H1 (cell line): ENCODE measurements at regions not wholly inside any gene's neighbourhood (a gene's known extent, or its start where the extent isn't known, plus 50 kb on each side); places are given as distances from the start of the nearest gene placed in this dataset.

ENCODE experiments used
- CTCF ChIA-PET: fragments of 300-600 bp; sonication (Branson Sonifier 250); formaldehyde crosslinking; loops from one replicate; lab custom pipeline; 2021; ENCODE audit not compliant: partially characterized antibody; lab: Charles Lee
- POLR2A ChIA-PET: fragments of 300-600 bp; sonication (Branson Sonifier 250); formaldehyde crosslinking; loops from one replicate; lab custom pipeline; 2021; ENCODE audit warnings: inconsistent platforms; ENCODE audit not compliant: partially characterized antibody; lab: Charles Lee
- DNase-seq, 2 experiments: peaks; one replicate each; pipeline versions ENCODE4 v3.0.0 to v3.0.0-alpha.2; 2010 to 2022; ENCODE audit warnings: low spot score in 2 of 2, low read depth in 1 of 2, mixed read lengths in 1 of 2
- FAIRE-seq: peaks from 2 replicates; lab custom pipeline; 2011; peaks lifted over from hg19 to GRCh38; lab: Jason Lieb, UNC
- H2AFZ ChIP-seq: 2 replicates; pipeline ENCODE4 v1.8.1; 2012; ENCODE audit warnings: low read length, inconsistent platforms
- H2AK5ac ChIP-seq: 2 replicates; pipeline ENCODE4 v1.6.1; 2013; ENCODE audit warnings: low read depth, low read length
- H2BK120ac ChIP-seq: replicated peaks from 2 replicates; pipeline ENCODE3; 2013; ENCODE audit warnings: low read depth, low read length, inconsistent platforms
- H2BK12ac ChIP-seq: 2 replicates; pipeline ENCODE4 v1.6.1; 2013; ENCODE audit warnings: low read depth, low read length
- H2BK15ac ChIP-seq: 2 replicates; pipeline ENCODE4 v1.6.1; 2013; ENCODE audit warnings: low read length
- H2BK20ac ChIP-seq: 2 replicates; pipeline ENCODE4 v1.6.1; 2013; ENCODE audit warnings: low read length
- H2BK5ac ChIP-seq: 2 replicates; pipeline ENCODE4 v1.6.1; 2013; ENCODE audit warnings: low read depth, low read length
- H3K14ac ChIP-seq: 2 replicates; pipeline ENCODE4 v1.6.1; 2013; ENCODE audit warnings: inconsistent platforms; ENCODE audit not compliant: insufficient read length
- H3K18ac ChIP-seq: 2 replicates; pipeline ENCODE4 v1.6.1; 2013; ENCODE audit warnings: low read length; ENCODE audit errors: extremely low read depth
- H3K23ac ChIP-seq: 2 replicates; pipeline ENCODE4 v1.6.1; 2013; ENCODE audit warnings: inconsistent platforms; ENCODE audit not compliant: insufficient read length
- H3K23me2 ChIP-seq: 2 replicates; pipeline ENCODE4 v1.6.1; 2013; ENCODE audit warnings: low read depth, low read length
- H3K27ac ChIP-seq: 2 replicates; pipeline ENCODE4 v1.6.1; 2011; ENCODE audit warnings: low read depth, low read length, inconsistent platforms
- H3K27me3 ChIP-seq, 4 experiments: replicated peaks in 1 of 4; 1 replicate in 1 of 4; 2 replicates in 3 of 4; pipeline versions ENCODE4 v1.6.1 to v1.8.1; 2011 to 2013; ENCODE audit warnings: low read length in 3 of 4, mild to moderate bottlenecking in 3 of 4, inconsistent platforms in 2 of 4, mixed read lengths in 2 of 4, moderate library complexity in 1 of 4; ENCODE audit not compliant: control insufficient read depth in 3 of 4, insufficient read depth in 3 of 4; ENCODE audit errors: extremely low read depth in 1 of 4
- H3K36me3 ChIP-seq, 4 experiments: 2 replicates each; pipeline versions ENCODE4 v1.6.1 to v1.8.1; 2011 to 2013; ENCODE audit warnings: mild to moderate bottlenecking in 4 of 4, low read length in 3 of 4, moderate library complexity in 2 of 4, control low read depth in 1 of 4, inconsistent platforms in 1 of 4; ENCODE audit not compliant: insufficient read depth in 4 of 4, control insufficient read depth in 2 of 4
- H3K4ac ChIP-seq: replicated peaks from 2 replicates; pipeline ENCODE3; 2013; ENCODE audit warnings: low read length, low read depth, mixed read lengths, inconsistent platforms; ENCODE audit not compliant: insufficient read length
- H3K4me1 ChIP-seq, 4 experiments: replicated peaks in 1 of 4; 1 replicate in 1 of 4; 2 replicates in 3 of 4; pipeline versions ENCODE4 v1.6.1 to v1.8.1; 2011 to 2013; ENCODE audit warnings: low read length in 3 of 4, inconsistent platforms in 2 of 4, mixed read lengths in 1 of 4; ENCODE audit not compliant: insufficient read depth in 4 of 4, control insufficient read depth in 3 of 4
- H3K4me2 ChIP-seq, 2 experiments: 2 replicates each; pipeline versions ENCODE4 v1.6.1 to v1.8.1; 2011 to 2013; ENCODE audit warnings: low read depth in 2 of 2, low read length in 2 of 2, control low read depth in 1 of 2, inconsistent platforms in 1 of 2, mild to moderate bottlenecking in 1 of 2; ENCODE audit not compliant: insufficient read depth in 1 of 2
- H3K4me3 ChIP-seq, 4 experiments: fragments of 200-600, 300-600 bp in 1 of 4; sonication (generic), shearing (Covaris generic), sonication (Bioruptor Twin) in 1 of 4; 2 replicates each; pipeline versions ENCODE4 v1.5.1 to v1.8.1; 2011 to 2016; ENCODE audit warnings: low read length in 4 of 4, low read depth in 3 of 4, control low read depth in 2 of 4, inconsistent platforms in 2 of 4, mild to moderate bottlenecking in 2 of 4, mixed read lengths in 1 of 4, moderate library complexity in 1 of 4; ENCODE audit not compliant: insufficient read depth in 2 of 4; ENCODE audit errors: extremely low read depth in 1 of 4
- H3K56ac ChIP-seq: replicated peaks from 2 replicates; pipeline ENCODE3; 2013; ENCODE audit warnings: low read depth, mild to moderate bottlenecking, mixed read lengths, low read length, inconsistent platforms; ENCODE audit not compliant: insufficient read length
- H3K79me1 ChIP-seq: 2 replicates; pipeline ENCODE4 v1.6.1; 2013; ENCODE audit warnings: low read depth, low read length, control low read depth
- H3K79me2 ChIP-seq, 2 experiments: 2 replicates each; pipeline versions ENCODE4 v1.6.1 to v1.8.1; 2012 to 2013; ENCODE audit warnings: low read length in 2 of 2, mild to moderate bottlenecking in 2 of 2, inconsistent platforms in 1 of 2; ENCODE audit not compliant: insufficient read depth in 2 of 2, control insufficient read depth in 1 of 2
- H3K9ac ChIP-seq, 4 experiments: replicated peaks in 1 of 4; 1 replicate in 1 of 4; 2 replicates in 3 of 4; pipeline versions ENCODE4 v1.6.1 to v1.8.1; 2011 to 2013; ENCODE audit warnings: low read depth in 3 of 4, low read length in 3 of 4, control low read depth in 2 of 4, mild to moderate bottlenecking in 2 of 4, moderate library complexity in 2 of 4, inconsistent platforms in 1 of 4; ENCODE audit errors: extremely low read depth in 1 of 4
- H3K9me3 ChIP-seq, 2 experiments: 2 replicates each; pipeline versions ENCODE4 v1.6.1 to v1.8.1; 2012 to 2013; ENCODE audit warnings: mild to moderate bottlenecking in 2 of 2, moderate library complexity in 2 of 2, control low read depth in 1 of 2, inconsistent platforms in 1 of 2, low read depth in 1 of 2, low read length in 1 of 2, mixed read lengths in 1 of 2; ENCODE audit not compliant: insufficient read depth in 2 of 2
- H4K20me1 ChIP-seq, 2 experiments: replicated peaks in 1 of 2; 2 replicates each; pipeline versions ENCODE3 to v1.8.1; 2011 to 2013; ENCODE audit warnings: inconsistent platforms in 2 of 2, low read length in 2 of 2, mild to moderate bottlenecking in 1 of 2; ENCODE audit not compliant: insufficient read depth in 2 of 2, control insufficient read depth in 1 of 2
- H4K5ac ChIP-seq: 2 replicates; pipeline ENCODE4 v1.6.1; 2013; ENCODE audit warnings: low read length, low read depth, mixed read lengths, inconsistent platforms; ENCODE audit not compliant: insufficient read length
- H4K8ac ChIP-seq: 2 replicates; pipeline ENCODE4 v1.8.0; 2013; ENCODE audit warnings: mild to moderate bottlenecking, moderate library complexity, low read length, inconsistent platforms; ENCODE audit not compliant: insufficient read depth; ENCODE audit errors: extremely low read depth
- H4K91ac ChIP-seq: replicated peaks from 2 replicates; pipeline ENCODE3; 2013; ENCODE audit warnings: low read length, mixed read lengths, inconsistent platforms; ENCODE audit not compliant: insufficient read length
- BRCA1 ChIP-seq: IDR thresholded peaks from 2 replicates; pipeline ENCODE4 v1.6.1; 2012; ENCODE audit warnings: low read depth, low read length, improper control_type of control experiment
- CBX5 ChIP-seq: fragments of 300-800, 300-1000 bp; sonication (generic); IDR thresholded peaks from 2 replicates; pipeline ENCODE4 v1.7.1; 2016; ENCODE audit warnings: antibody characterized with exemption, low read length, low read depth
- CEBPB ChIP-seq: IDR thresholded peaks from 2 replicates; pipeline ENCODE4 v1.6.1; 2012; ENCODE audit warnings: low read depth, low read length
- CHD2 ChIP-seq: IDR thresholded peaks from 2 replicates; pipeline ENCODE4 v1.6.1; 2012; ENCODE audit warnings: low read length, improper control_type of control experiment
- CREB1 ChIP-seq: IDR thresholded peaks from 2 replicates; pipeline ENCODE4 v1.6.1; 2012; ENCODE audit warnings: inconsistent platforms
- EGR1 ChIP-seq: IDR thresholded peaks from 2 replicates; pipeline ENCODE4 v1.6.1; 2011; ENCODE audit warnings: low read depth, low read length, borderline replicate concordance
- FOSL1 ChIP-seq: IDR thresholded peaks from 2 replicates; pipeline ENCODE4 v1.6.1; 2011; ENCODE audit warnings: mild to moderate bottlenecking, low read depth, low read length, moderate library complexity; ENCODE audit not compliant: insufficient read depth
- JUN ChIP-seq: IDR thresholded peaks from 2 replicates; pipeline ENCODE4 v1.6.1; 2011; ENCODE audit warnings: low read depth, mild to moderate bottlenecking, improper control_type of control experiment, low read length
- NANOG ChIP-seq: IDR thresholded peaks from 2 replicates; pipeline ENCODE4 v1.6.1; 2011; ENCODE audit warnings: low read length, low read depth, mild to moderate bottlenecking, inconsistent platforms; ENCODE audit not compliant: insufficient read depth, poor library complexity, severe bottlenecking
- NRF1 ChIP-seq: IDR thresholded peaks from 2 replicates; pipeline ENCODE4 v1.6.1; 2011; ENCODE audit warnings: mild to moderate bottlenecking, low read depth, low read length, improper control_type of control experiment
- SIN3A ChIP-seq, 2 experiments: IDR thresholded peaks in 1 of 2; conservative IDR thresholded peaks in 1 of 2; 2 replicates each; pipeline ENCODE4 v1.6.1; 2011 to 2012; ENCODE audit warnings: low read length in 2 of 2, improper control_type of control experiment in 1 of 2, low read depth in 1 of 2, mild to moderate bottlenecking in 1 of 2
- SP1 ChIP-seq: IDR thresholded peaks from 2 replicates; pipeline ENCODE4 v1.6.1; 2011; ENCODE audit warnings: low read depth, low read length
- SRF ChIP-seq: IDR thresholded peaks from 2 replicates; pipeline ENCODE4 v1.6.1; 2011; ENCODE audit warnings: mild to moderate bottlenecking, low read depth, low read length, moderate library complexity
- TAF1 ChIP-seq: IDR thresholded peaks from 2 replicates; pipeline ENCODE4 v1.6.1; 2011; ENCODE audit warnings: mild to moderate bottlenecking, low read depth, low read length
- TAF7 ChIP-seq: optimal IDR thresholded peaks from 2 replicates; pipeline ENCODE3; 2011; ENCODE audit warnings: low read depth, mild to moderate bottlenecking, inconsistent platforms, low read length, moderate library complexity, borderline replicate concordance
- WGBS, 2 experiments: shearing (Covaris generic) in 1 of 2; methylation state at CpG; one replicate each; pipeline versions ENCODE4 v1.1.6 to v1.1.7; 2013 to 2015; ENCODE audit warnings: low lambda C conversion rate in 2 of 2, mixed read lengths in 2 of 2, inconsistent platforms in 1 of 2, low coverage in 1 of 2, missing lambda C conversion rate in 1 of 2; ENCODE audit not compliant: insufficient replicate concordance in 2 of 2, insufficient coverage in 1 of 2, insufficient read length in 1 of 2; ENCODE audit errors: extremely low coverage in 1 of 2, missing lambda C conversion rate in 1 of 2; 5-methylcytosine and 5-hydroxymethylcytosine counted together

GRCh38 chr11:70913715-70914231 is 338.6 kb downstream of the SHANK2 start:
- Histone ChIP-seq H3K9me3 (no peaks in the 10 kb centered on the region), H4K5ac (no peak overlapping the region), H3K23me2 (no peaks in the 10 kb centered on the region), H3K36me3 (no peaks in the 10 kb centered on the region), H3K79me1 (no peaks in the 10 kb centered on the region), H3K27ac (no peak overlapping the region), H3K4ac (no peak overlapping the region), H2AFZ (no peak overlapping the region), H4K91ac (no peak overlapping the region), H2BK20ac (no peak overlapping the region), H2BK12ac (no peak overlapping the region), H2BK15ac (no peak overlapping the region), H3K4me2 (peak overlapping the region; percentile 40 to 58), H3K79me2 (no peaks in the 10 kb centered on the region), H3K4me1 (peaks cover 2 to 7% (median 4%) of the 10 kb centered on the region in 4 experiments; a peak in 6 of 7 replicates), H3K4me3 (peak overlapping the region in 3 of 4 experiments; percentile 2 to 46 (median 27); a peak in 4 of 8 replicates), H3K18ac (no peak overlapping the region), H3K9ac (no peak overlapping the region), H2AK5ac (no peak overlapping the region), H3K23ac (no peak overlapping the region), H3K27me3 (no peaks in the 10 kb centered on the region), H2BK5ac (no peak overlapping the region), H3K56ac (no peak overlapping the region), H3K14ac (no peak overlapping the region)
- CTCF ChIA-PET: interaction anchor here (0.8 to 1.9 kb wide), 4 partner anchors 10 to 99 kb away, joined by 3 to 7 read pairs (median 4); no protein-coding TSS in a partner anchor
- POLR2A ChIA-PET: interaction anchor here (1.0 kb wide), 1 partner anchor 11 kb away, joined by 4 read pairs; no protein-coding TSS in a partner anchor
- DNase-seq (peak; percentile 15 to 58), FAIRE-seq (peak; percentile 7)
- WGBS, 2 experiments: 33% methylated on average over 13 of the region's 13 CpGs; no CpG with 5 or more reads in 1 of the 2 experiments
- TF ChIP-seq SP1 (0 out of 2 replicates have a peak, but pooled peaks have one; percentile 33), SIN3A (conservative IDR thresholded peaks at IDR 0.05 in 1 of 2, IDR thresholded peaks at IDR 0.05 in 1 of 2; ENCODE audit: low read depth in 1 of 2, low read length in 2 of 2) (no peak), NRF1 (no peak), CHD2 (no peak), FOSL1 (peak; percentile 81; the same call in 1 of the 2 replicates), JUN (no peak), CEBPB (no peak), CBX5 (no peak), NANOG (peak; percentile 50), TAF7 (no peak), EGR1 (no peak), TAF1 (0 out of 2 replicates have a peak, but pooled peaks have one; percentile 16), BRCA1 (no peak), CREB1 (0 out of 2 replicates have a peak, but pooled peaks have one; percentile 17), SRF (peak; percentile 77)
- TF ChIP-seq, all 59 proteins: peak for 6
- H2BK120ac ChIP-seq: no peak overlapping the region
- no peak overlapping the region for H4K8ac ChIP-seq
- peaks cover 9 to 10% of the 10 kb centered on the region in 2 experiments for H4K20me1 ChIP-seq
